Lower leg skin (tissue), 3 donors: ENCODE measurements at regions not wholly inside any gene's neighbourhood (a gene's known extent, or its start where the extent isn't known, plus 50 kb on each side); places are given as distances from the start of the nearest gene placed in this dataset.

Experiments used
- POLR2A ChIP-seq, 2 donors: fragments of 450-650 bp; IDR thresholded peaks; one replicate each; pipeline ENCODE4 v1.6.1; 2016 to 2017; ENCODE audit warnings: antibody characterized with exemption in 2 of 2, mild to moderate bottlenecking in 1 of 2, moderate library complexity in 1 of 2
- TF ChIP-seq, protein P1 (sequence below), 3 donors: fragments of 450-650 bp; IDR thresholded peaks; one replicate each; pipeline ENCODE4 v1.5.1; 2016; ENCODE audit warnings: antibody characterized with exemption in 3 of 3, mild to moderate bottlenecking in 3 of 3, moderate library complexity in 2 of 3

DNA sequence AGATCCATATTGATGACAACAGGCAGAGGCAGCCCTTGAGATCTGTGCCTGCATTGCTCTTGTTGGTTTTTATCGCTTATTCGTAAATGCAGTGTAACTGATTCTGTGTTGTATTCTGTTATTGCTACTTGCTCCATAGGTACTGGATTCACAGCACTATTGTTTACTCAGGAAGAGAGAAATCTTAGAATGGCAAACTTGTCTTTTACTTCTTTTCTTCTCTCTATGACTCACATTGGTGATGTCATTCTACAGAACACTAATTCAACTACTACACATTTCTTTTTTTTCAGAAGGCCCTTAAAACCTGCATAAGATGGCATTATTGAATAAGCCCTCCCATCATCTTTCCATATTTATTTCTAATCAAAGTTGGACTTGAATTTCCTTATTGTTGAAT is 201.0 kb upstream of the GBE1 start:
- TF ChIP-seq, protein P1, sequence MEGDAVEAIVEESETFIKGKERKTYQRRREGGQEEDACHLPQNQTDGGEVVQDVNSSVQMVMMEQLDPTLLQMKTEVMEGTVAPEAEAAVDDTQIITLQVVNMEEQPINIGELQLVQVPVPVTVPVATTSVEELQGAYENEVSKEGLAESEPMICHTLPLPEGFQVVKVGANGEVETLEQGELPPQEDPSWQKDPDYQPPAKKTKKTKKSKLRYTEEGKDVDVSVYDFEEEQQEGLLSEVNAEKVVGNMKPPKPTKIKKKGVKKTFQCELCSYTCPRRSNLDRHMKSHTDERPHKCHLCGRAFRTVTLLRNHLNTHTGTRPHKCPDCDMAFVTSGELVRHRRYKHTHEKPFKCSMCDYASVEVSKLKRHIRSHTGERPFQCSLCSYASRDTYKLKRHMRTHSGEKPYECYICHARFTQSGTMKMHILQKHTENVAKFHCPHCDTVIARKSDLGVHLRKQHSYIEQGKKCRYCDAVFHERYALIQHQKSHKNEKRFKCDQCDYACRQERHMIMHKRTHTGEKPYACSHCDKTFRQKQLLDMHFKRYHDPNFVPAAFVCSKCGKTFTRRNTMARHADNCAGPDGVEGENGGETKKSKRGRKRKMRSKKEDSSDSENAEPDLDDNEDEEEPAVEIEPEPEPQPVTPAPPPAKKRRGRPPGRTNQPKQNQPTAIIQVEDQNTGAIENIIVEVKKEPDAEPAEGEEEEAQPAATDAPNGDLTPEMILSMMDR (IDR thresholded peaks at IDR 0.05): no peak
- TF ChIP-seq POLR2A (IDR thresholded peaks at IDR 0.05): no peak
